Tibial artery (tissue), 4 donors: ENCODE measurements at regions not wholly inside any gene's neighbourhood (a gene's known extent, or its start where the extent isn't known, plus 50 kb on each side); places are given as distances from the start of the nearest gene placed in this dataset.

ENCODE experiments used
- DNase-seq, 2 donors: peaks; one replicate each; pipeline ENCODE4 v3.0.0-alpha.2; 2019
- H3K27ac ChIP-seq, 2 donors: fragments of 200-600 bp; sonication (generic) in 1 of 2; 1 replicate in 1 of 2; 2 replicates in 1 of 2; pipeline ENCODE4 v1.5.1; 2018 to 2019; ENCODE audit warnings: mild to moderate bottlenecking in 1 of 2
- H3K27me3 ChIP-seq, 2 donors: fragments of 200-600 bp; sonication (generic) in 1 of 2; one replicate each; pipeline versions ENCODE4 v1.5.1 to v1.6.0; 2016 to 2019
- H3K36me3 ChIP-seq, 3 donors: fragments of 200-600 bp; sonication (generic) in 2 of 3; one replicate each; pipeline ENCODE4 v1.5.1; 2016 to 2019; ENCODE audit warnings: mild to moderate bottlenecking in 2 of 3
- H3K4me1 ChIP-seq, 4 donors: fragments of 200-600 bp; sonication (generic) in 2 of 4; 1 replicate in 3 of 4; 2 replicates in 1 of 4; pipeline ENCODE4 v1.5.1; 2016 to 2019
- H3K4me3 ChIP-seq, 2 donors: fragments of 200-600 bp; sonication (generic) in 1 of 2; 1 replicate in 1 of 2; 2 replicates in 1 of 2; pipeline ENCODE4 v1.5.1; 2018 to 2019; ENCODE audit warnings: mild to moderate bottlenecking in 2 of 2
- H3K9me3 ChIP-seq, 3 donors: fragments of 200-600 bp; sonication (generic) in 1 of 3; one replicate each; pipeline ENCODE4 v1.5.1; 2016 to 2019
- intact Hi-C: fragments of 100-400 bp; cut with DNase I; formaldehyde crosslinking; loops from one replicate; pipeline ENCODE4 v1.15.0; 2023; ENCODE audit warnings: low total_unique reads
- TF ChIP-seq, protein P1 (sequence below), 2 experiments: fragments of 200-600 bp in 1 of 2; fragments of 450-650 bp in 1 of 2; IDR thresholded peaks; one replicate each; pipeline ENCODE4 v1.5.1; 2017 to 2019; ENCODE audit warnings: antibody characterized with exemption in 2 of 2, mild to moderate bottlenecking in 1 of 2, moderate library complexity in 1 of 2

DNA sequence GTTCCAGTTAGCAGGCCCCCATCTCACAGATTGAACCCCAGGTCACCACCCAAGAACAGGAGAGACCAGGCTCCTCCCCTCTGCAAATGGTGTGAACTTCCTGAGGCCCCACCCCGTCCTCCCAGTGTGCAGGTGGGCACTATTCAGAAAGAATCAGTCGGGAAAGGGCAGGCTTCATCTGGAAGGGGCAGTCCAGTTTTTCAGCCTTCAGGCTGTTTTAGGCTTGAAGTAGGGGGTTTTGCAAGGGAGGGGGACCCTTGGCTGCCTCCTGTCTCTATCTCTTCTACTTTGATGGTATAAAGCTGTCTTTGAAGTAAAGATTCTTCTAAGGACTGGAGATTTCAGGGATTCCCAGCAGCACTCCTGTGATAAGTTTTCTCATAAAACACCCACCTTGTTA lies 267.6 kb downstream of the RND3 start:
- H3K27me3 ChIP-seq: no peaks in the 10 kb centered on the region
- H3K27ac ChIP-seq: no peak overlapping the region
- TF ChIP-seq, protein P1, sequence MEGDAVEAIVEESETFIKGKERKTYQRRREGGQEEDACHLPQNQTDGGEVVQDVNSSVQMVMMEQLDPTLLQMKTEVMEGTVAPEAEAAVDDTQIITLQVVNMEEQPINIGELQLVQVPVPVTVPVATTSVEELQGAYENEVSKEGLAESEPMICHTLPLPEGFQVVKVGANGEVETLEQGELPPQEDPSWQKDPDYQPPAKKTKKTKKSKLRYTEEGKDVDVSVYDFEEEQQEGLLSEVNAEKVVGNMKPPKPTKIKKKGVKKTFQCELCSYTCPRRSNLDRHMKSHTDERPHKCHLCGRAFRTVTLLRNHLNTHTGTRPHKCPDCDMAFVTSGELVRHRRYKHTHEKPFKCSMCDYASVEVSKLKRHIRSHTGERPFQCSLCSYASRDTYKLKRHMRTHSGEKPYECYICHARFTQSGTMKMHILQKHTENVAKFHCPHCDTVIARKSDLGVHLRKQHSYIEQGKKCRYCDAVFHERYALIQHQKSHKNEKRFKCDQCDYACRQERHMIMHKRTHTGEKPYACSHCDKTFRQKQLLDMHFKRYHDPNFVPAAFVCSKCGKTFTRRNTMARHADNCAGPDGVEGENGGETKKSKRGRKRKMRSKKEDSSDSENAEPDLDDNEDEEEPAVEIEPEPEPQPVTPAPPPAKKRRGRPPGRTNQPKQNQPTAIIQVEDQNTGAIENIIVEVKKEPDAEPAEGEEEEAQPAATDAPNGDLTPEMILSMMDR (IDR thresholded peaks at IDR 0.05): no peak
- H3K36me3 ChIP-seq: no peaks in the 10 kb centered on the region
- no peak for DNase-seq
- intact Hi-C loops: no loop called here
- no peak overlapping the region for H3K4me3 ChIP-seq
- no peaks in the 10 kb centered on the region for H3K9me3 ChIP-seq
- no peaks in the 10 kb centered on the region for H3K4me1 ChIP-seq

DNA sequence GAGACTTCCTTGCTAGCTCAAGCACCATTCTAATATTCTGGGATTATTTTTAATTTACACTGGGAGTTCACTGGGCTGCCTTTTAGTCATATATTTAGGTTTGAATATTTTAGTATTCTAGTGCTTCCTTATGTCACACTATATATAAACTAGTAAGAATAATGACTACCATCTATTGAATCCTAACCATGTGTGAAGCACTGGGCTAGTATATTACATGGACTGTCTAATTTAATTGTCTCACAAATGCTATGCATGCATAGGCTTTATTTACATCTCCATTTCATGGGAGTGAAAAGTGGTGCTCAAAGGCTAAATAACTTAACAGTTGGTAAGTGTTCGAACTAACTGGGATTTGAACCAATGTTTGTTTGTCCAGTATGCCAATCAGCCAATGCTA lies 272.4 kb downstream of the RND3 start:
- Histone ChIP-seq H3K4me3 (no peak overlapping the region), H3K9me3 (no peaks in the 10 kb centered on the region), H3K4me1 (peaks cover 0 to 32% (median 11%) of the 10 kb centered on the region in 4 donors), H3K27me3 (no peaks in the 10 kb centered on the region), H3K36me3 (no peaks in the 10 kb centered on the region), H3K27ac (no peak overlapping the region)
- intact Hi-C loops: no loop called here
- DNase-seq: no peak
- TF ChIP-seq, protein P1 (IDR thresholded peaks at IDR 0.05): no peak

DNA sequence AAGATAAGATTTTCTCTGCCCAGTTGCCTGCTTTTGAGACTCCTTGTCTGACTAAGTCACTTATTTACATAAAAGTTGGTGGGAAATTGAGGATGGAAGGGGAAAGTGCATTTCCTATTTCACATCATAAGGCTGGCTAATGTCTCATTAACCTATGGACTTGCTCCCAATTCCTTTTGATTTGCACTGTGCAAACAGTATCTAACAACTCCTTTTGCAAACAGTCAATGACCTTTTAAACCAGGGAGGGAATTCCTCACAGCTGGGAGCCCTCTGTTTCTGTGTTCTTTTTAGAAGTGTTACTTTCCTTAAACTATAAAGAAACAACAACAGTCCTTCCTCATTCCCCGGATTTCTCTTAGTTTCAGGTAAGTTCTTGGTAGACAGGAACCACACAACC lies 272.8 kb downstream of the RND3 start:
- DNase-seq: no peak
- Histone ChIP-seq H3K4me1 (peaks cover 0 to 35% (median 12%) of the 10 kb centered on the region in 4 donors), H3K27me3 (no peaks in the 10 kb centered on the region), H3K9me3 (no peaks in the 10 kb centered on the region), H3K27ac (no peak overlapping the region), H3K4me3 (no peak overlapping the region), H3K36me3 (no peaks in the 10 kb centered on the region)
- intact Hi-C loops: no loop called here
- TF ChIP-seq, protein P1 (IDR thresholded peaks at IDR 0.05): no peak

DNA sequence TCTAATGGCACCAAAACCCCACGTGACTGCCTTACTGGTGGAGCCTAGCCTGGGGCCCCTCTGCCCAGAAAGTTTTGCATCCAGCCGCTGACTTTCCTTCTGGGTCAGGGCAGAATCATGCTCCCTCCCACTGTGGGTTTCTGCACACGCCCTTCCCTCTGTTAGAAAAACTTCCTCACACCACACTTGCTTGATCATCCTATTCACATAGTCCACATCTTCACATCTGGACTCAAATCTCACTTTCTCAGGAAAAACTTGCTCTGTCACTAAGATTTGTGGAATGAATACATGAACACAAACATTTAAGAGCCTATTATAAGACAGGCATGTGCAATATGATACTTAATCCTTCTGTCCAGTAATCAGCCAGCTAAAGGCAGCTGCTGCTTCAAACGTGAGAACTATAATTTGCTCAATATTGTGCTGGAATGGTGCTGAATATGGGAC lies 274.7 kb downstream of the RND3 start:
- TF ChIP-seq, protein P1 (IDR thresholded peaks at IDR 0.05): no peak

DNA sequence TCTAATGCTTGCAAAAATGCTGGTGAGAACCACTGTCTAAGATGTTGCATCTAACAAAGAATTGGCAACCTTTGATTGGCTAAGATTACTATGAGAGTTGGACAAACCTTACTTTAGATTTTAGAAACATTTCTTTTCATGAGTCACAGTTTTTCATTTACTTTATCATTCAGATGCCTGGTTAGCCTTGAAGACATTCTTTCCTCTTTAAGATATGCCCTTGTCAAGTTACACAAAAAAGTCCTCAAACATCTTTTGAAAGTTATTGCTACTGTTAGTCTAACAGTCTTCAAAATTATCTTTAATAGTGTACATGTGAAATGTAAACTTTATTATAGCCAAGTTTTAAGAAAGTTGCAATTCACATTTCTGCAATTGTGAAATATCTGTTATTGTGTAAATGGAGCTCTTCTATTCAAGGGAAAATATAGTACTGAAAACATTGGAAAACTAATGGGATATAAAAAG lies 276.3 kb downstream of the RND3 start:
- H3K27me3 ChIP-seq: no peaks in the 10 kb centered on the region
- peaks cover 0 to 57% (median 27%) of the 10 kb centered on the region in 4 donors for H3K4me1 ChIP-seq
- no peak for DNase-seq
- intact Hi-C loops: no loop called here
- H3K36me3 ChIP-seq: no peaks in the 10 kb centered on the region
- H3K9me3 ChIP-seq: no peaks in the 10 kb centered on the region
- H3K4me3 ChIP-seq: no peak overlapping the region
- peak overlapping the region in 1 of 2 donors; percentile 28 for H3K27ac ChIP-seq
- TF ChIP-seq, protein P1 (IDR thresholded peaks at IDR 0.05): no peak

More for the DNA sequence above, 274.7 kb downstream of the RND3 start:
- Histone ChIP-seq H3K9me3 (no peaks in the 10 kb centered on the region), H3K4me1 (peaks cover 0 to 53% (median 27%) of the 10 kb centered on the region in 4 donors), H3K27ac (no peak overlapping the region), H3K27me3 (no peaks in the 10 kb centered on the region), H3K36me3 (no peaks in the 10 kb centered on the region), H3K4me3 (no peak overlapping the region)
- DNase-seq: no peak
- intact Hi-C loops: no loop called here

DNA sequence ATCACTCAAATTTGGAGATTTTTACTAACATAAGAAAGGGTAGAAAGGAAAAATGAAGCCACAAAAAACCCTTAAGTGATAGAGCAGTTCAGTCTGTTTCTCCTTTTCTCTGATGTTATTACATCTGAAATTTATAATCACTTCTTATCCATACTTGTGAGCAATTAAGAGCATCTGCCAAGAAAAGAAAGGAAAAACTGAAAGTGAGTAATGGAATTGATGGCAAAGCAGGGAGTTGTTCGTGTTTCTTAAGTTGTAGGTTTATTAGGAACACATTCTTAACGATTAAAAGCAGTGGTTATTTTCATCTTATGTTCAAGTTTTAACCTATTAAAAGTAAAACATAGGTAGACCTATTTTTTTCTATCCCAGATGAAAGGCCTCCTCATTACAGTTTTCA lies 277.7 kb downstream of the RND3 start:
- intact Hi-C loops: no loop called here
- H3K4me3 ChIP-seq: no peak overlapping the region
- no peaks in the 10 kb centered on the region for H3K9me3 ChIP-seq
- H3K4me1 ChIP-seq: peaks cover 0 to 59% (median 29%) of the 10 kb centered on the region in 4 donors
- H3K27ac ChIP-seq: no peak overlapping the region
- TF ChIP-seq, protein P1 (IDR thresholded peaks at IDR 0.05): no peak
- no peak for DNase-seq
- H3K27me3 ChIP-seq: no peaks in the 10 kb centered on the region
- no peaks in the 10 kb centered on the region for H3K36me3 ChIP-seq
